NCI-H2196 treated with DMSO at 0.1 percent for 48 hours (cell line): ENCODE measurements at regions not wholly inside any gene's neighbourhood (a gene's known extent, or its start where the extent isn't known, plus 50 kb on each side); places are given as distances from the start of the nearest gene placed in this dataset.

Experiments
- DNase-seq: peaks from one replicate; lab custom pipeline; 2025; ENCODE audit not compliant: unreplicated experiment; lab: John Stamatoyannopoulos, UW

DNA sequence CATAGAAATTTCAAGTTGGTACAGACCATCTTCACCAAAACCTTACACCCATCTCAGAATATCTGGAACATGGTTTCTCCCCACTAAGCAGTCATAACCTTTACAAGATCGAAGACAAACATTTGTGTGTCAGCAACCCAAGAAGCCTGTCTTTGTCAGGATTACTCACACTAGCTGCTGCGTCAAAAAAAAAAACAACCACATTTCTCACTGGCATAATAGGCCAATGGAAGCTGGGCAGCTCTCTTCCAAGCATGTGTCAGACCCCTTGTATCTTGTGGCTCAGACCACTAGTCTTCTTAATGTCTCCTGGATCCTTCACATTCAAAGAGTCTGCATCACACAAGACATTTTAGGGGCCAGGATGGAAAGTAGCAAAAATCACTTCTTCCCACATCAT lies 266.9 kb upstream of the IGF1R start:
- DNase-seq = no peak

DNA sequence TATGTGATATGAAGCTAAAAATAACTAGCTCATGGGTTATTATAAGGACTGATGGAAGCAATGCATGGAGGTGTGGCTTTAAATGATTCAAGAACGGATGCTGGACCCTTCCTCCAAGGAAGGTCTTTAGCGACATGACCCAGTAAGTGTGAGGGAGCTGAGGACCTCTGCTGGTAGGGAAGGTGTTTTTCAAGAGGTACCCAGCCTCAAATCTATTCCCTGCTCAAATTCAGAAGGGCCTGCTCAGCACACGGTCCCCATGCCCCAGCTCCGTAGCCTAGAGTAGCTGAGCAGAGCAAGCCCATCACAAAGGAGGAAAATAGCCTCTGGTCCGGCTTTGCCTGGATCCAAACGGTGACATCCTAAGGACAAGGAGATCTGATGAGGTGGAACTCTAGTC lies 266.2 kb upstream of the IGF1R start:
- no peak for DNase-seq

DNA sequence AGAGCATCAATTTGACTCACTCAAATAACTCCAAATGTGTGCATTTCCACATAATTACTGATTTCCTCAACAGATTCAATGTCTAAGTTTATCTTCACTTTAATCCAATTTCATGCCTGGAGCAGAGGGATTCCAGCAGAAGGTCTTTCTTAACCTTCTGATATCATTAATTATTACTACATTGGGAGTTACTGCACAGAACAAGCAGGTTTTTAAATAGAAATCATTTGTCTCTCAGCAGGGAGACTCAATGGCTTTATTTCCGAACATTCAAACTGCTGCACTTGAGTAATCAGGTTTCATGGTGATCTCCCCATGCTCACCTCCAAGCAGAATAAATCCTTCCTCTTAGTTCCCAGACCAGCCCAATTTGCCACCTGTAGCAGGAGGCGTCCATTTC lies 264.8 kb upstream of the IGF1R start:
- no peak for DNase-seq

DNA sequence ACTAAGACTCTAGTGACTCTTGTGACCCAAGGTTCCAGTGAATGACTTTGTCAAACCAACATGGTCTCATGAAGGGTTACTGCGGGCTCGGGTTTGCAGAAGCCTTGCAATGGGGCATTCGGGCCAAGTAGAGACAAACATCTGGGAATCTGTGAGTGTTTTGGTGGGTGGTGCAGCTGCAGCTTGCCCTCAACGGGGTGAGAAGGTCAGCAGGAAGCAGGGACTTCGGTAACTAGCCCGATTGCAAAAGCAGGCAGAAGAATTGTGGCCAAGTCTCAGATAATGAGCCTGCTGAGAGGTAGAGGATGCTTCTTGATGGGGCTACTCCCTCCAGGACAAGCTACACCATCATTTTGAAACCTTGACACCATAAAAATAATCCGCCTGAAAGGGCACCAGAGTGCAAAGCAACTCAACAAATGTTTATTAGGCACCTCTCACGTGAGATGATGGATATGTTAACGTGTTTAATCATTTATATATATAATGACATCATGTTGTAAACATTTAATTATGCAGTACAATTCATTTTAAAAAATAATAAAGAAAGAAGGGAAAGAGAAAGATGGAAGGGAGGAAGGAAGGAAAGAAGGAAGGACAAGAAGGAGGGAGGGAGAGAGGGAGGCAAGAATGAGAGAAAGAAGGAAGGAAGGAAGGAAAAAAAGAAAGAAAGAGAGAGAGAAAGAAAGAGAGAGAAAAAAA lies 263.9 kb upstream of the IGF1R start:
- DNase-seq = no peak

DNA sequence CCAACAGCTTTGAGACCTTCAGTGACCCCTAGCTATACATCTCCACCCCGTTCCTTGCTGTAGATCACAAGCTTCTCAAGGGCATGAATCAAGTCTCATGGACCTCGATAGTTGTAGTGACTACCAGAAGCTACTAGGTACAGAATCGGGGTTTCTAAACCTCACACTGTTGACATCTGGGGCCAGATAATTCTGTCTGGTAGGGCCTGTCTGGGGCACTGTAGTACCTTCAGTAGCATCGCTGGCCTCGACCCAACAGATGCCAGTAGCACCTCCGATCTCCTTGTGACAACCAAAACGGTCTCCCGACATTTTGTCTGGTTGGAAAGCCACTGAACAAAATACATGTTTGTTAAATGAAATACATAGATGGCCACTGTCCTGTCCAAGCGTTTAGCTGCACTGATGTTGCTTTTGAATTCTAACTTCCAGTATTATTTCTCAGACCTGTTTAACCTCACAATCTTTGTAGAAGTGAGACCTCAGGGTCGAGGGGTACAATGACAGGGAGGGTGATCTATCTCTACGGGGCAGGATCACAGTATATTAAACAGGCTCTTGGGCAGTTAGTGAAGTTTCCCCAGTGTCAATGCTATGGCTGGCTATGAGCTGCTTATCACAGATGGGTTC lies 262.5 kb upstream of the IGF1R start:
- DNase-seq = no peak

DNA sequence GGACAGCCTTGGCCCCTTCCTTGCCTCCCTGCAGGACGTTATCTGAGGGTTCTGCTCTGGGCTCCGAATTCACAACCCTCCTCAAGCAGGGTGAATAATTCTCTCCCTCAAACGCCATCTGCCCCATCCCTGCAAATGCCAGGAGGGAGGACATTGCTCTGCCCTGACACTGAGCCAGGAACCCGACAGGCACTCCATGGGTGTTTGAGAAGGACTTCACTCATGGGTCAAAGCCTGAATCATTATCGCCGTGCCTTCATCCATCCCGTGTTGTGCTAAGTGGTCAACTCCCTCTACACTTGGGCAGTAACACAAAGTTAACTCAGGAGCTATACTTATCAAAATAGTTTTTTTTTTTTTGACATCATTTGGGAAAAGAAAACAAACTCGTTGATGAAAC lies 261.8 kb upstream of the IGF1R start:
- DNase-seq = no peak

DNA sequence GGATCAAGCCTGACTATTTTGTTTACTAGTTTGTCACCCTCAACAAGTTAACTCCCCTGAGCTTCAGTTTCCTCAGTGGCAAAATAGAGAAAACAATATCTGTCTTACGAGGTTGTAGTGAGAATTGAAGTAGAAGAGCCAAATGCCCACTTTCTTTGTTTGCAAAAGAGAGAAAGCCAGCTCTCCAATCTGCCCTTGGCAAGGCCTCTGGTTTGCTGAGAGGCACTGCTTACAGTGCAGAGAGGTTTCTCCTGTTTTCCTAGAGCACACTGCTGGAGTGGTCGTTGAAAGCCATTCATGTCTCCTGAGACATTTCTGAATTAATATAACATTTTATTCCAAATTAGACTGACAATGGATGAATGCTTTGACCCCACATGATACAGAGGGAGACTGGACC lies 260.5 kb upstream of the IGF1R start:
- no peak for DNase-seq

DNA sequence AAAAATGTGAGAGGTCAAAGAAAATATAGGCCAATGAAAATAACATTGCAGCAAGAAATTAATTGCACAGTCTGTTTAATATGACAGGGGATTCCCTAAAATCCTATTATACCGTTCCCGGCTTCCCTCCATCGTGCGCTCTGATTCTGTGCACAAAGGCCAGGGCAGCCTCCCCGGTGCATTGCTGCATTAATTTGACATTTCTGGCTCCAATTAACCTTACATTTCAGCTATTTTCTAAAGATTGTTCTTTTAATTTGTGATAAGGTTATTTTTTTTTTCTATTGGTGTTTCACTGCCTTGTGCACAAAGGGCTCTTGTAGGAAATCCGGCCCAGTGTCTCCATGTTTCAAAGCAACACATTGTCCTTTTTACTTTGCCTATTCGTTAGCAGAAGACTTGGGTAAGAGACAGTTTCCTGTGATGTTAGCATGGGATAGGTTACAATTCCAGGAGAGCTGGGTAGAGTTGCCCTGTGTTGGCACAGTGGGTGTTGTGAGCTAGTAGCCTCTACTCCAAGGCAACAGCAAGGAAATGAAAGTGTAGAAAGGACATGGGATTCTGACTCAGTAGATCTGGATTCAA lies 257.3 kb upstream of the IGF1R start:
- DNase-seq = no peak

DNA sequence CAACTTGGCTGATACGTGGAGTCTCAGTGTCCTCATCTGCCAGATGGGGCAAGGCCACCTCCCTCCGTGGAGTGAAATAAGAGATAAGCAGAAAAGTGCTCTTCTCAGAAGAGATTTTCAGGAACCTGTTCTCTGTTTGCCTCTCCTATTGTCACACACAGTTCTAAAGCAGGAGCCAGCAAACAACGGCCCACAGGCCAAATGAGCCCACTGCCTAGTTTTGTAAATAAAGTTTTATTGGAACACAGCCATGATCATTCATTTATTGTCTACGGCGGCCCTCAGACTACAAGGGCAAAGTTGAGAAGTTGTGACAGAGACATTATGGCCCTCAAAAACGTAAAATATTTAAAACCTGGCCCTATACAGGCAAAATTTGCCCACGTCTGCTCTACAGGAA lies 256.8 kb upstream of the IGF1R start:
- DNase-seq = no peak

DNA sequence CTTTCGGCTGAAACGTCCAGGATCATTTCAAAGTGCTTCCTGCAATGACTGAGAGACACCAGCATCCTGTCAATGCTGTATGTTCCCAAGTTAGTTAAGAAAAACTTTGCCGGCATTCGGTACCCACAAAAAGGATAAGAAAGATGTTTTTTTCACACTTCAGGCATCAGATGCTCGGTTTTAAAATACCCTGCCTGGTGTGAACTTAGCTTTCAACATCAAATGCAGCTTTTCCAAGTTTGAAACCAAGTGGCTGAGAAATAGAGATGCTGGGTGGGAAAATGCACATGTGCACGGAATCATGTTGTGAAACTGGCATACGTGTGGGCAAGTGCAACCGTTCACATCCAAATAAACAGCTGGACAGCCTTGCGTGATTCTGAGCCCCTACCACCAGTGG lies 254.9 kb upstream of the IGF1R start:
- no peak for DNase-seq

DNA sequence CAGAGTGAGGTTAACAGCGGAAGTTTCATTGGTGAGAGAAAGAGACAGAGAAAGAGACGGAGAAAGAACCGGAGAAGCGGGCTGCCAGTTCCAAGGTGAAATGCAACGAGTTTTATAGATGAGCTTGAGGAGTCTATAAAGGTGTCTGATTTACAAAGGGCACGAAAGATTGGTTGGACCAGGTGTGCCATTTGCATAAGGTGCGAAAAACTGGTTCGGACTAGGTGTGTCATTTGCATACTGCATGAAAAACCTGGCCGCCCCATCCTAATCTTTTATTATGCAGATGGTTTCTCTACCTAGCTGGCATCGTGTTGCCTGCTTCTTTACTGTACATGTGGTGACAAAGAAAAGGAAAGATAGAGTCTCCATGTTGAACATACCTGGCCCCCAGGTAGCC lies 253.8 kb upstream of the IGF1R start:
- DNase-seq = no peak

DNA sequence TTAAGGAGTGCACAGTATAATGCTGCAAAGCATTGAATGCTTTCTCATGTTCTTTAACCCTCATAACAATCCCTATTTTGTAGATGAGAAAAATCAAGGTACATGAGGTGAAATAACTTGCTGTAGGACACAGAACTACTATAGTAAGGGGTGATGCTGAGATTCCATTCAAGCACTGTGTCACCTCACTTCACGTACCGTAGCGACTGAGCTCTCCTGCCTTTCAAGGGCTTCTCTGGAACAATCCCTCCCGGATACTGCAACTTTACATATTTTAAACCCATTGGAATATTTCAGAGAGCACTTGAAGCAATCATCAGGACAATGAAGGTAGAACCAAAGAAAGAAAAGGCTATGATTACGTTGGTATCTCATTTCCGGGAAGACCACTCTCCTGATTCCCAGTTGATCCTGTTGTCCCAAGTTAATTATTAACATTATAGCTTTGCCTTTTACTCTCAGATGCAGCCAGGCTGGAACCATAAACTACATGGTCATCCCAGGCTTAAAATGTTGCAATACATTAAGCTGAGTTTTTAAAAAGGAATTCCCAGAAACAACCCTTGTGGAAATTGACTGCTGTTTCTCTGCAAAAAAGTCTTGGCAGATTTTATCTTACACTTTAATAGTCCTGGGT lies 252.2 kb upstream of the IGF1R start:
- no peak for DNase-seq

DNA sequence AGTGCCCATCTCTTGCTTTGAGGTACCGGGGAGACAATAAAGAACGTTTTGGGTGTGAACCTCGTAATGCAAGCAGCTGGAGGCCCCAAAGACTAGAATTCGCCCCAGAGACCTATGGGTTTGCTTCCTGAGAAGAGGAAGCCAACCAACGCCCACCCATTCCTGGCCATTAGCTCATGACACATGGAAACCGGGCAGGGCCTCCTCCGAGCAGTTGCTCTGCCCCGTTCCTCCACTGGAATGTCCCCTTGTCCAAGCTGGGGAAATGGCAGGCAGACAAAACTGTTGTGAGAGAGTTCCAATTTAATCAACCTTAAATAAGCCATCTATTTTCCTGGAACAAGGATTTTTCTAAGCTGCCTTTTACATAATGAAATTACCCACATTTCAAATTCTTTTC lies 250.9 kb upstream of the IGF1R start:
- no peak for DNase-seq

DNA sequence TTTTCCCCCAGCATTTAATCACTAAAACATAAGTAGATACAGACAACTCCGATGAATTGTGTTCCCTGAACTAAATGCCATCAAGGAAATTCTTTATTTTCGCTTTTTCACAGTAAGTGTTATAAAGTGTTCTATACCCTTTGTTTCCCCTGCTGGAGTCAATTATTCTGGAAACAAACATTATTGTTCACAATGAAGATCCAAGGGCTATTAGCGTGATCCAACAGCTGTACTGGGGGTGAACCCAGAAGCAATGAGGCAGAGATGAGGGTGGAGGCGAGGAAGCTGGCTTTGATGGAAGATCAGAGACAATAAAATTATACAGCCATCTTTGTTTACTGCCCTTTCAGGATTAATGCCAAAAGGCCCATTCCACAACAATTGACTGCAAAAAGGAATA lies 250.3 kb upstream of the IGF1R start:
- DNase-seq = no peak

DNA sequence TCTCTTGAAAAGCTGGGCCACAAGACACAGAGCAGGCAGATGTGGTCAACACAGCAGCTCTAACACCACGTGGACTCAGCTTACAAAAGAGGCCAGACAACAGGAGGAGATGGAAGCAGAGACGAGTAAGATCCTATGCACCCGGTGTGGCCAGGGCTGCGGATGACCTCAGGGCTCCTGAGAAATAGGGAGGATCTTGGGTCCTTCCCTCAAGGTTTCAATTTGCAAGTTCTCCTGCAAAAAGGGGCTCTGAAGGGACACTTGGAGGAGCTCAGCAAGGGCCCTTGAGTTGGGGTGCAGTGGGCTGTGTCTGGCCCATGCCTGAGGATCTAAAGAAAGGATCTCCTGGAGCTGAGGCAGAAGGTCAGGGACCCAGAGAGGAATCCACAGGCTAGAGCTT lies 249.5 kb upstream of the IGF1R start:
- DNase-seq = no peak

DNA sequence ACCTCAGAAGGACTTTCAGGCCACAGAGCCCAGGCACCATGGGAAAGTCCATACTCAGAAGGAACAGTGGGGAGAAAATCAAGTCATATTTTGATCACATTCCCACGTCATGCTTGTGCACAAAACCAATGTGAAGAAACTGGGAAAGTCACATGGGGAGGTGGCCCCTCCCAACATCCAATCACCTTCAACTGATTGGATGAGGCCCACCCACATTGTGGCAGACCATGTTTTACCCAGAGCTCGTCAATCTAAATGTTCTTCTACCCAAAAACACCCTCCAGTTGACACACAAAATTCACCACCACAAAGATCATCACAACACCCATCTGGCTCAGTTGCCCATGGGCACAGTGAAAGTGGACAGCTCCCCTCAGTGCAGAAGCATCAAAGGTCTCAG lies 248.2 kb upstream of the IGF1R start:
- DNase-seq = no peak

DNA sequence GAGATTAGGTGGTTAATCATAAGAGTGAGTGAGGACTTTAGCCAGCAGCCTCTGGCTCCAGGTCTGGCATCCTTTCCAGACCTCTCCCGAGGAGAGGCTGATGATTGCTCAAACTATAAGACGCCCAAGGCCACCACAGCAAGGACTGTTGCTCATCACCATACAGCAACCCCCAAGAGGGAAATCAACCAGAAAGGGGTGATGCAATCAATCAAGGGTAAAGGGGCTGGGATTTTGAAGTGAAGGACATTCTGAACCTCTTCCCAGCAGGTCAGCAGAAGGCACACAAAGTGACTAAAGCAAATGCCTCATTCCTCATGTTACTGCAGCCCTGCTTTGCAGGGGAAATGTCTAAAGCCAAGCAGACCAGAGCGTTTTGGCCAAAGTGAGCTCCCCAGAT lies 247.3 kb upstream of the IGF1R start:
- no peak for DNase-seq

DNA sequence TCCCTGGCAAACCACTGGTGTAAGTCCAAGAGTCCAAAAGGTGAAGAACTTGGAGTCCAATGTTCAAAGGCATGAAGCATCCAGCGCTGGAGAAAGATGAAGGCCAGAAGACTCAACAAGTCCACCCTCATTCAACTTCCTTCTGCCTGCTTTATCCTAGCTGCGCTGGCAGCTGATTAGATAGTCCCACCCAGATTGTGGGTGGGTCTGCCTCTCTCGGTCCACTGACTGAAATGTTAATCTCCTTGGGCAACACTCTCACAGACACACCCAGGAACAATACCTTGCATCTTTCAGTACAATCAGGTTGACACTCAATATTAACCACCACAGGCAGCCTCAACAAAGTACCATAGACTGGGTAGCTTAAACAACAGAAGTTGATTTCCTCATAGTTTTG lies 245.9 kb upstream of the IGF1R start:
- DNase-seq = no peak

DNA sequence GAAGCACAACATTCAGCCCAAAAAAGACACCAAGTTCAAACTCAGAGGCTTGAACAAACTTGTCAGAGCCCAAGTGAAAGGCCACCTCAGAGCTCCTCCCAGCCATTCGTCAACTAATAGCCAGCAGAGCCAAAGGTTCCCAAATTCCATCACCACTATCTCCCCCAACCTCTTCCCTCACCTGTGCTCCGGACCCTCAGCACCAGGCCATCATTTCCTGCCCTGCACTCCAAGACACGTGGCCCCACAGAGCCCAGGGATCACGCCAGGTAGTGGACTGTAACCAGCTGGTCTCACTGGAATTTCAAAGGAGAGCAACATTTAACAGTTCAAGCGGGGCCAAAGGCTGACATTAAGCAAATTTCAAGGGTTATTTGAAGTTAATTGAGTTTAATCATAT lies 245.2 kb upstream of the IGF1R start:
- no peak for DNase-seq

DNA sequence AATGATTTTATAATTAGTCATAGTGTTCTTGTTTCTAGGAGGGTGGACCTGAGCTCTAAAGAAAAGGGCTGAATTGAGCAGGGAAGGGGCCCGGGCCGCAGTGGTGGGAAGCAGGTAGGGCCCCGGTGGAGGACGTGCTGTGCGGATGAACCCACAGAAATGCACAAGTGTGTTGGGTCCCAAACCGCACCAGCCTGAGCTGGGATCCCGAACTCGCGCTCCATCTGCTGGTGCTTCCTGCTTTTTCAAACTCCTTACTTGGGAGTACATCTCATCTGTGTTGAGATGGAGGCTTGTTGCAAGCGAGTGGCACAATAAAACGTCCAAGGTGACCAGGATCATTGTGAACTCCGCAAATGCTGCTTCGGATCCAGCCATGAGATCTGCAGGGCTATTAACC lies 244.8 kb upstream of the IGF1R start:
- DNase-seq = no peak

DNA sequence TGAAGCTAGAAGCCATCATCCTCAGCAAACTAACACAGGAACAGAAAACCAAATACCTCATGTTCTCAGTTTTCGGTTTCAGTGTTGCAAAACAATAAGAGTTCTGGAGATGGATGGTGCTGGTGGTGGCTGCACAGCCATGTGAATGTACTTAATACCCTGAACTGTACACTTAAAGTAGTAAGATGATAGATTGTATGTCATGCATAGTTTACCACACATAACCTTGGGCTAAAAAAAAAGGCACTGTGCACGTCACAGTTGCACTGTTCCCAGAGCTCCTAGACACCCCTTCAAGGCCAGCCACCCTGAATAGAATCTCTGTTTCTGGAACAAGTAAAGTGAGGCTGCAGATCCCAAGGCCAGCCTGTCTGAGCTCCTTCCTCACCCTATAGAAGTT lies 243.3 kb upstream of the IGF1R start:
- DNase-seq = no peak

DNA sequence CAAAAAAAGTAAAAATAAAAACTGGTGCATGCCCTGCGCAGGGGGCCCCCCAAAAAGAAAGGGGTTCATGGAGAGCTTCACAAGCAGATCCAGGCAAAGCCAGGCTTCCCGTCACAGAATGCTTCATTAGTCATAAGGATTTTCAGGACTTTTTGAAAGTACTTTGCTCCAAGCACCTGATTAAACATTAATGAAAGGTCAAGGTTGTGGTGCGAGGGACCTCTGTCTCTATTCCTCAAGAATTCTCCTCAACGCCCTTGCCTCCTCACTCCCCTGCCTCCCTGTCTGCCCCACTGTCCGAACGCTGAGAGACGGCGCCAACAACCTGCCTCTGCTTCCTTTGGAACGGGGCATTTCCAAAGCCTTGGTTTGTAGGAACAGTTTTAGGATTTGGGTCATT lies 240.1 kb upstream of the IGF1R start:
- DNase-seq = no peak
